B cell (primary cell): ENCODE measurements at regions not wholly inside any gene's neighbourhood (a gene's known extent, or its start where the extent isn't known, plus 50 kb on each side); places are given as distances from the start of the nearest gene placed in this dataset.

ENCODE experiments used
- CTCF ChIP-seq: fragments of 200-600 bp; IDR thresholded peaks from one replicate; pipeline ENCODE4 v1.8.0; 2022; ENCODE audit warnings: antibody characterized with exemption, mild to moderate bottlenecking
- EZH2 ChIP-seq: IDR thresholded peaks from 2 replicates; pipeline ENCODE4 v1.6.1; 2012; ENCODE audit warnings: borderline replicate concordance, low read depth, mild to moderate bottlenecking, moderate library complexity, low read length; ENCODE audit not compliant: insufficient read depth, poor library complexity, severe bottlenecking

- TF ChIP-seq CTCF: no peak
- no peak for TF ChIP-seq EZH2
These were observed 518.7 kb downstream of the MCTP2 start for GRCh38 chr15:94749811-94750617.
